Liver (tissue), 8 donors: ENCODE measurements at regions not wholly inside any gene's neighbourhood (a gene's known extent, or its start where the extent isn't known, plus 50 kb on each side); places are given as distances from the start of the nearest gene placed in this dataset.

Experiments used
- DNase-seq: peaks from one replicate; pipeline ENCODE4 v3.0.0-alpha.2; 2017; ENCODE audit warnings: low spot score
- H3K27ac ChIP-seq, 2 donors: one replicate each; pipeline ENCODE4 v1.7.0; 2013; ENCODE audit warnings: inconsistent platforms in 2 of 2, low read length in 2 of 2, control low read depth in 1 of 2, low read depth in 1 of 2, mild to moderate bottlenecking in 1 of 2
- H3K27me3 ChIP-seq, 4 donors: one replicate each; pipeline versions ENCODE4 v1.6.1 to v1.7.0; 2013; ENCODE audit warnings: low read length in 3 of 4, inconsistent platforms in 1 of 4, mild to moderate bottlenecking in 1 of 4, moderate library complexity in 1 of 4; ENCODE audit not compliant: control insufficient read depth in 4 of 4, insufficient read depth in 4 of 4
- H3K36me3 ChIP-seq, 4 donors: one replicate each; pipeline versions ENCODE4 v1.6.1 to v1.7.0; 2013; ENCODE audit warnings: low read length in 3 of 4, mild to moderate bottlenecking in 3 of 4, low read depth in 1 of 4, moderate library complexity in 1 of 4; ENCODE audit not compliant: control insufficient read depth in 4 of 4, insufficient read depth in 3 of 4
- H3K4me1 ChIP-seq, 4 donors: one replicate each; pipeline versions ENCODE4 v1.6.1 to v1.7.0; 2013; ENCODE audit warnings: low read length in 3 of 4, mild to moderate bottlenecking in 3 of 4, moderate library complexity in 1 of 4; ENCODE audit not compliant: control insufficient read depth in 4 of 4, insufficient read depth in 4 of 4
- H3K4me3 ChIP-seq, 3 donors: one replicate each; pipeline versions ENCODE4 v1.6.1 to v1.7.0; 2013; ENCODE audit warnings: low read length in 3 of 3, control low read depth in 1 of 3, low read depth in 1 of 3, mild to moderate bottlenecking in 1 of 3
- H3K9ac ChIP-seq, 2 donors: one replicate each; pipeline ENCODE4 v1.7.0; 2013; ENCODE audit warnings: low read length in 2 of 2, mild to moderate bottlenecking in 2 of 2, moderate library complexity in 2 of 2, control low read depth in 1 of 2, low read depth in 1 of 2
- H3K9me3 ChIP-seq, 4 donors: one replicate each; pipeline versions ENCODE4 v1.6.1 to v1.7.0; 2013; ENCODE audit warnings: low read length in 3 of 4; ENCODE audit not compliant: control insufficient read depth in 4 of 4
- ATF3 ChIP-seq: IDR thresholded peaks from 2 replicates; pipeline ENCODE4 v1.6.1; 2016; ENCODE audit warnings: antibody characterized with exemption
- CTCF ChIP-seq: fragments of 150-350 bp; IDR thresholded peaks from 2 replicates; pipeline ENCODE4 v1.5.1; 2017; ENCODE audit warnings: improper control_type of control experiment, low read depth, low read length; ENCODE audit not compliant: missing input control
- EGR1 ChIP-seq, 2 donors: IDR thresholded peaks; 2 replicates each; pipeline ENCODE4 v1.6.1; 2016 to 2018; ENCODE audit warnings: antibody characterized with exemption in 2 of 2, low read depth in 2 of 2
- FOXA1 ChIP-seq: IDR thresholded peaks from 2 replicates; pipeline ENCODE4 v1.6.1; 2016; ENCODE audit warnings: antibody characterized with exemption
- HNF4A ChIP-seq, 2 donors: conservative IDR thresholded peaks; 2 replicates each; pipeline ENCODE4 v1.6.1; 2016; ENCODE audit warnings: antibody characterized with exemption in 2 of 2, mild to moderate bottlenecking in 2 of 2
- HNF4G ChIP-seq: IDR thresholded peaks from 2 replicates; pipeline ENCODE4 v1.6.1; 2016; ENCODE audit warnings: antibody characterized with exemption
- JUND ChIP-seq, 2 donors: IDR thresholded peaks; 2 replicates each; pipeline ENCODE4 v1.6.1; 2016; ENCODE audit warnings: antibody characterized with exemption in 2 of 2
- RAD21 ChIP-seq, 2 donors: IDR thresholded peaks; 2 replicates each; pipeline ENCODE4 v1.6.1; 2016; ENCODE audit warnings: antibody characterized with exemption in 2 of 2, mild to moderate bottlenecking in 2 of 2
- REST ChIP-seq: IDR thresholded peaks from 2 replicates; pipeline ENCODE4 v1.6.1; 2016; ENCODE audit warnings: antibody characterized with exemption, mild to moderate bottlenecking
- RXRA ChIP-seq, 2 donors: IDR thresholded peaks; 2 replicates each; pipeline ENCODE4 v1.6.1; 2017 to 2018; ENCODE audit warnings: antibody characterized with exemption in 2 of 2, mild to moderate bottlenecking in 1 of 2
- SP1 ChIP-seq: IDR thresholded peaks from 2 replicates; pipeline ENCODE4 v1.6.1; 2018; ENCODE audit warnings: antibody characterized with exemption, mild to moderate bottlenecking
- TAF1 ChIP-seq: conservative IDR thresholded peaks from 2 replicates; pipeline ENCODE4 v1.6.1; 2016; ENCODE audit warnings: antibody characterized with exemption, mild to moderate bottlenecking
- YY1 ChIP-seq: IDR thresholded peaks from 2 replicates; pipeline ENCODE4 v1.6.1; 2016; ENCODE audit warnings: antibody characterized with exemption, mild to moderate bottlenecking
- ZBTB33 ChIP-seq: IDR thresholded peaks from 2 replicates; pipeline ENCODE4 v1.6.1; 2016; ENCODE audit warnings: antibody characterized with exemption
- WGBS: extraction: QIAGEN DNeasy Blood & Tissue Kit; methylation state at CpG from one replicate; pipeline ENCODE4 v1.1.7; 2013; 5-methylcytosine and 5-hydroxymethylcytosine counted together
- donor health status: healthy.
- donor health status: healthy.
- donor health status: healthy.
- donor health status: healthy.
- donor health status: healthy.

- no peak for DNase-seq
- Histone ChIP-seq H3K27ac (no peak overlapping the region), H3K4me1 (no peaks in the 10 kb centered on the region), H3K27me3 (peaks cover 0 to 6% (median 1%) of the 10 kb centered on the region in 4 donors), H3K9me3 (no peaks in the 10 kb centered on the region), H3K36me3 (no peaks in the 10 kb centered on the region), H3K9ac (no peak overlapping the region), H3K4me3 (no peak overlapping the region)
- TF ChIP-seq HNF4G: no peak
- no peak for TF ChIP-seq ZBTB33
- TF ChIP-seq RXRA (IDR thresholded peaks at IDR 0.05): no peak
- TF ChIP-seq SP1: no peak
- WGBS: 74% methylated on average over 4 of the region's 4 CpGs
Observed at GRCh38 chr2:58709274-58709673, 468.1 kb upstream of the FANCL start.

GRCh38 chr2:58708565-58708964 is 467.4 kb upstream of the FANCL start:
- Histone ChIP-seq H3K4me1 (no peaks in the 10 kb centered on the region), H3K27me3 (peaks cover 0 to 6% (median 1%) of the 10 kb centered on the region in 4 donors), H3K4me3 (no peak overlapping the region), H3K9me3 (no peaks in the 10 kb centered on the region), H3K9ac (no peak overlapping the region), H3K36me3 (no peaks in the 10 kb centered on the region), H3K27ac (no peak overlapping the region)
- TF ChIP-seq CTCF: no peak
- no peak for TF ChIP-seq ATF3
- TF ChIP-seq SP1: no peak
- no peak for TF ChIP-seq RXRA (IDR thresholded peaks at IDR 0.05)
- WGBS: 51% methylated on average over 1 of the region's 1 CpG
- no peak for DNase-seq

GRCh38 chr2:58702302-58702885 is 461.3 kb upstream of the FANCL start:
- DNase-seq: no peak
- Histone ChIP-seq H3K9me3 (no peaks in the 10 kb centered on the region), H3K9ac (no peak overlapping the region), H3K4me3 (no peak overlapping the region), H3K36me3 (no peaks in the 10 kb centered on the region), H3K27me3 (peaks cover 0 to 6% (median 0%) of the 10 kb centered on the region in 4 donors), H3K27ac (no peak overlapping the region), H3K4me1 (no peaks in the 10 kb centered on the region)
- TF ChIP-seq FOXA1 (no peak), REST (no peak), SP1 (no peak), CTCF (no peak), RXRA (IDR thresholded peaks at IDR 0.05) (no peak), JUND (IDR thresholded peaks at IDR 0.05) (no peak), YY1 (no peak), TAF1 (no peak), HNF4A (conservative IDR thresholded peaks at IDR 0.05) (no peak), EGR1 (IDR thresholded peaks at IDR 0.05; ENCODE audit: low read depth in 2 of 2) (no peak), ZBTB33 (no peak), RAD21 (IDR thresholded peaks at IDR 0.05) (no peak)
- WGBS: 37% methylated on average over 2 of the region's 2 CpGs
